ENCODE measurements at regions not wholly inside any gene's neighbourhood (a gene's known extent, or its start where the extent isn't known, plus 50 kb on each side); places are given as distances from the start of the nearest gene placed in this dataset.
"Not testable (repeated sequence)": the region's sequence is repeated elsewhere in the genome, so short reads cannot be mapped to it uniquely, and the experiment has no call there.

DNA sequence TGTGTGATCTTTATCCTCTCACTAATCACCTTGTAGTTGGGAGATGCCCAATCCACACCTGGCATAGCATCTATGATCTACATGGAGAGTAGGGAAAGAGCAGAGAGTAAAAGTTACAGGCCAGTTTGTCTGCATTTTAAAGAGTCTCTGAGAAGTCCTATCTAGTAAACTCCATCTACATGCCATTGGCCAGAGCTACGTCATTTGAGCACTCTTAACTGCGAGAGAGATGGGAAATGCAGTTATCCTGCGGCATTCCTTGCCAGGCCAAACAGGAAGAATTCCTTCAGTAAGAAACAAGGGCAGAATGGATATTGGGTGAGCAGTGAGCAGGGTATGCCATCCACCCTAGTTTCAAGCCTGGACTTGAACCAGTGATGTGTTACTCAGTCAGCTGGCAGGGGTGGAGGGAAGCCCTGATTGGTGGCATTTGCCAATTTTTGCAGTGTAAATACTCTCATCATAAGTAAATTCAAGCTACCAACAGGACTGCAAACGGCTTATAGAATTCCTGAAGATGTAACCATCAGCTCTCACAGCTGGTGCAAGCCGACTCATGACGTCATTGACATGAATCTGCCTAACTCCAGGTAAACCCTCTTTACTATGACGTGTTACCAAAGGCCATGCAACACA, 156.8 kb upstream of the MSX2 start:
- Histone ChIP-seq H3K9me3 (ENCODE audit: control insufficient read depth, insufficient read depth, low read length) (no peaks in the 10 kb centered on the region), H3K4me3 (ENCODE audit: low read depth, low read length) (no peak overlapping the region), H3K27me3 (ENCODE audit: control insufficient read depth, insufficient read depth, low read length) (no peaks in the 10 kb centered on the region), H3K4me1 (ENCODE audit: control insufficient read depth, insufficient read depth, low read length) (no peaks in the 10 kb centered on the region), H3K36me3 (ENCODE audit: control insufficient read depth, insufficient read depth, low read length) (no peaks in the 10 kb centered on the region), H3K9ac (ENCODE audit: low read depth, low read length) (no peak overlapping the region)

- H3K9ac ChIP-seq (ENCODE audit: low read depth, low read length): no peak overlapping the region
- no peak overlapping the region for H3K4me3 ChIP-seq (ENCODE audit: low read depth, low read length)
- H3K9me3 ChIP-seq (ENCODE audit: control insufficient read depth, insufficient read depth, low read length): no peaks in the 10 kb centered on the region
- no peaks in the 10 kb centered on the region for H3K36me3 ChIP-seq (ENCODE audit: control insufficient read depth, insufficient read depth, low read length)
- H3K4me1 ChIP-seq (ENCODE audit: control insufficient read depth, insufficient read depth, low read length): no peaks in the 10 kb centered on the region
- no peaks in the 10 kb centered on the region for H3K27me3 ChIP-seq (ENCODE audit: control insufficient read depth, insufficient read depth, low read length)
Observed at GRCh38 chr5:174570662-174571061, 153.7 kb upstream of the MSX2 start.

DNA sequence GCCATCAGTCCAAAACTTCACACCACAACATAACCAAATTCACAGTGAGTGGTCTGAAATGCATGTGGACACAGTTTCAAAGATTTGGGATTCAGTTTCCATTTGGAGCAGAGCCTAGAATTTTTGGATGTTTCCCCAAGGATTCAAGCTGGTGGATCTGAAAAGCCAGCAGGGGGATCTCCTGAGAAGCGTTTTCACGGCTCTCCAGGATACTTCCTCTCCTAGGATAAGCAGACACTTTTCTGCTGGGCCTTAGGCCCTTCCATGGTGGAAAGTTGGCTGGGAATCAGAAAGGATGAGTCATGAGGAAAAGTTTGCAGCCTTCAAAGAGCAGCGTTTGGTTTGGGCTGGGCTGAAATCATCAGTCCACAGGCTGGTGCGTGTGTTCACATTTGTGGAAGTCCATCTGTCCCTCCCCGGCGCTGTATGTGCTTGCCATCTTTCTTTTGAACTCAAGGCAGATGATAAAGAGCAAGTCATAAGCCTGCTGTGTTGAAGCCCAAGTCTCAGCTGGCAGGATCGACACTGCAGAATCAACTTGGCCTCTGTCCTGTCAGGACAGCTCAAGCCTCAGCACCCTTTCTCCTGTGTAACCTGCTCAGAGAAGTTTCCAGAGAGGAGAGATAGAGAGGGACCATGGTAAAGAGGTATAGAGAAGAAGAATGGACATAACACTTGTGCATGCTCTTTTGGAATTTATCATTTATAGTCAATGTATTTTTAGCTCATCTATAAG, 152.6 kb upstream of the MSX2 start:
- Histone ChIP-seq H3K4me3 (ENCODE audit: low read depth, low read length) (no peak overlapping the region), H3K36me3 (ENCODE audit: control insufficient read depth, insufficient read depth, low read length) (no peaks in the 10 kb centered on the region), H3K9me3 (ENCODE audit: control insufficient read depth, insufficient read depth, low read length) (no peaks in the 10 kb centered on the region), H3K9ac (ENCODE audit: low read depth, low read length) (no peak overlapping the region), H3K27me3 (ENCODE audit: control insufficient read depth, insufficient read depth, low read length) (no peaks in the 10 kb centered on the region), H3K4me1 (ENCODE audit: control insufficient read depth, insufficient read depth, low read length) (no peaks in the 10 kb centered on the region)

DNA sequence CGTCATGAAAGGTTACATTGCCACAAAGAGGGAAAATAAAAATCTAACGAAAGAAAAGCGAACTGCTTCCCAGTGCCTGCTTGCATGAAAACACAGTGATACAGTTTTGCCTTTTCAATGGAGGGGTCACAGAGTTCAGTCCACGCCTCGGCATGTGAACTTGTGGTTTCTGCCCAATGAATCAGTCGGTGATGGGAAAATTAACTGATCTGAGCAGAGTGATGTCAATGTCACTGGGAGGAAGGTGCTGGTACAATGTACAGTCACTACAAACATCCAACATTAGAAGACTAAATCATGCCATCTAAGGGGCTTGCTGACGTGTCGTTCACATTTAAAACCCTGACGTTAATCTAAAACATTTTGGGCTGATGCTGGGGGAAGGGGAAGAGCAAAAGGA, 151.8 kb upstream of the MSX2 start:
- Histone ChIP-seq H3K9ac (ENCODE audit: low read depth, low read length) (no peak overlapping the region), H3K9me3 (ENCODE audit: control insufficient read depth, insufficient read depth, low read length) (no peaks in the 10 kb centered on the region), H3K36me3 (ENCODE audit: control insufficient read depth, insufficient read depth, low read length) (no peaks in the 10 kb centered on the region), H3K27me3 (ENCODE audit: control insufficient read depth, insufficient read depth, low read length) (no peaks in the 10 kb centered on the region), H3K4me1 (ENCODE audit: control insufficient read depth, insufficient read depth, low read length) (no peaks in the 10 kb centered on the region), H3K4me3 (ENCODE audit: low read depth, low read length) (no peak overlapping the region)

DNA sequence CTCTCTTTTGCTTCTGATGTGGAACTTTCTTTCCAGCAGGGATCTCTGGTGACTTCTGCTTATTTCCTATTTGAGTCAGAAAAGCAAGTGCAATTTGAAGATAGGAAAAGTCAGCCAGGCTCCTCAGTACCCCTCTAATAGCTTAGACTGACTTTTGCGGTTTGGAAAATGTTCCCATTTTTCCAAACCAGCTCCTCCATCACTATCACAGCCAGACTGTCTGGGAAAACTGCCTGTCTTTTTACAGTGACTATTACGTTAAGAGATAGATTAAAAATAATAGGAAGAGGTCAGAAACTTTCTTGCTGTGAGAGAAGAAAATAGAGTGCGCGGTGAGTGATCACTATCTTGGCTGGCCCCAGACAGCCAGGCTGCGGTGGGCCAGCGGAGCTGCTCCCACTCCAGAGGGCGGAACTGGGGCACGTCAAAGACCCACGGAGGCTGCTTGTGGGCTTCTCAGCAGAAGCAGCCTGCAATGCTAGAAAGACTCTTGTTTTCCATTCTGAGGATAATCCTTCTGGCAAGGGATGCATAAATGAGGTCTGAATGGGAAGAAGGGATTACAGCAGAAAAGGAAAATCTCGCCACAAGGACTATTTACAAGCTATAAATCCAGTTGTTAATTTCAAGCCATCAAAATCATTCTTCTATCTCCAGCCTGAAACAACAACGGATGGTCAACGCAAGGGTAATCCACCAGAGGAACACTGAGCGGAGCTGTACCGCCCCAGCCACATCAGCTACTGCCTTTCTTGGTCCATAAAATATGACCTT, 151.0 kb upstream of the MSX2 start:
- H3K4me1 ChIP-seq (ENCODE audit: control insufficient read depth, insufficient read depth, low read length): no peaks in the 10 kb centered on the region
- no peak overlapping the region for H3K4me3 ChIP-seq (ENCODE audit: low read depth, low read length)
- H3K9me3 ChIP-seq (ENCODE audit: control insufficient read depth, insufficient read depth, low read length): no peaks in the 10 kb centered on the region

GRCh38 chr5:174575043-174575442, 149.3 kb upstream of the MSX2 start:
- Histone ChIP-seq H3K27me3 (ENCODE audit: control insufficient read depth, insufficient read depth, low read length) (no peaks in the 10 kb centered on the region), H3K4me3 (ENCODE audit: low read depth, low read length) (no peak overlapping the region), H3K9me3 (ENCODE audit: control insufficient read depth, insufficient read depth, low read length) (no peaks in the 10 kb centered on the region), H3K9ac (ENCODE audit: low read depth, low read length) (no peak overlapping the region), H3K36me3 (ENCODE audit: control insufficient read depth, insufficient read depth, low read length) (no peaks in the 10 kb centered on the region), H3K4me1 (ENCODE audit: control insufficient read depth, insufficient read depth, low read length) (no peaks in the 10 kb centered on the region)

More for the DNA sequence above, 151.0 kb upstream of the MSX2 start:
- no peak overlapping the region for H3K9ac ChIP-seq (ENCODE audit: low read depth, low read length)
- no peaks in the 10 kb centered on the region for H3K36me3 ChIP-seq (ENCODE audit: control insufficient read depth, insufficient read depth, low read length)
- H3K27me3 ChIP-seq (ENCODE audit: control insufficient read depth, insufficient read depth, low read length): no peaks in the 10 kb centered on the region

- no peak overlapping the region for H3K9ac ChIP-seq (ENCODE audit: low read depth, low read length)
- H3K27me3 ChIP-seq (ENCODE audit: control insufficient read depth, insufficient read depth, low read length): no peaks in the 10 kb centered on the region
- no peaks in the 10 kb centered on the region for H3K36me3 ChIP-seq (ENCODE audit: control insufficient read depth, insufficient read depth, low read length)
- H3K9me3 ChIP-seq (ENCODE audit: control insufficient read depth, insufficient read depth, low read length): no peaks in the 10 kb centered on the region
- no peaks in the 10 kb centered on the region for H3K4me1 ChIP-seq (ENCODE audit: control insufficient read depth, insufficient read depth, low read length)
- no peak overlapping the region for H3K4me3 ChIP-seq (ENCODE audit: low read depth, low read length)
Observed at GRCh38 chr5:174576042-174576441, 148.3 kb upstream of the MSX2 start.

GRCh38 chr5:174581479-174581878, 142.9 kb upstream of the MSX2 start:
- Histone ChIP-seq H3K9ac (ENCODE audit: low read depth, low read length) (no peak overlapping the region), H3K27me3 (ENCODE audit: control insufficient read depth, insufficient read depth, low read length) (no peaks in the 10 kb centered on the region), H3K9me3 (ENCODE audit: control insufficient read depth, insufficient read depth, low read length) (no peaks in the 10 kb centered on the region), H3K4me3 (ENCODE audit: low read depth, low read length) (no peak overlapping the region), H3K36me3 (ENCODE audit: control insufficient read depth, insufficient read depth, low read length) (no peaks in the 10 kb centered on the region), H3K4me1 (ENCODE audit: control insufficient read depth, insufficient read depth, low read length) (no peaks in the 10 kb centered on the region)

GRCh38 chr5:174581894-174582293, 142.5 kb upstream of the MSX2 start:
- Histone ChIP-seq H3K4me1 (ENCODE audit: control insufficient read depth, insufficient read depth, low read length) (no peaks in the 10 kb centered on the region), H3K9me3 (ENCODE audit: control insufficient read depth, insufficient read depth, low read length) (no peaks in the 10 kb centered on the region), H3K4me3 (ENCODE audit: low read depth, low read length) (no peak overlapping the region), H3K9ac (ENCODE audit: low read depth, low read length) (no peak overlapping the region), H3K36me3 (ENCODE audit: control insufficient read depth, insufficient read depth, low read length) (no peaks in the 10 kb centered on the region), H3K27me3 (ENCODE audit: control insufficient read depth, insufficient read depth, low read length) (no peaks in the 10 kb centered on the region)

- H3K9ac ChIP-seq (ENCODE audit: low read depth, low read length): no peak overlapping the region
- no peaks in the 10 kb centered on the region for H3K9me3 ChIP-seq (ENCODE audit: control insufficient read depth, insufficient read depth, low read length)
- H3K4me1 ChIP-seq (ENCODE audit: control insufficient read depth, insufficient read depth, low read length): no peaks in the 10 kb centered on the region
- no peaks in the 10 kb centered on the region for H3K36me3 ChIP-seq (ENCODE audit: control insufficient read depth, insufficient read depth, low read length)
- H3K27me3 ChIP-seq (ENCODE audit: control insufficient read depth, insufficient read depth, low read length): no peaks in the 10 kb centered on the region
- no peak overlapping the region for H3K4me3 ChIP-seq (ENCODE audit: low read depth, low read length)
Observed at GRCh38 chr5:174583071-174583470, 141.3 kb upstream of the MSX2 start.

DNA sequence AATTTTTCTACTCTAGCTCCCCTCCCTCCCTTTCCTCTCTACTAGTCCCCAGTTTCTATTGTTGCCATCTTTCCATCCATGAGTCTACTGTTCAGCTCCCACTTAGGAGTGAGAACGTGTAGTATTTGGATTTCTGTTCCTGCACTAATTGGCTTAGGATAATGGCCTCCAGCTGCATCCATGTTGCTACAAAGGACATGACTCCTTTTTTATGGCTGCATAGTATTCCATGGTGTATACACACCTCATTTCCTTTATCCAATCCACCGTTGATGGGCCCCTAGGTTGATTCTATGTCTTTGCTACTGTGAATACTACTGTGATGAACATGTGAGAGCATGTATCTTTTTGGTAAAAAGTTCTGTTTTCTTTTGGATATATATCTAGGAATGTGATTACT, 138.9 kb upstream of the MSX2 start:
- H3K36me3 ChIP-seq (ENCODE audit: control insufficient read depth, insufficient read depth, low read length): no peaks in the 10 kb centered on the region

GRCh38 chr5:174586163-174586562, 138.2 kb upstream of the MSX2 start:
- H3K9me3 ChIP-seq (ENCODE audit: control insufficient read depth, insufficient read depth, low read length); H3K27me3 ChIP-seq (ENCODE audit: control insufficient read depth, insufficient read depth, low read length); H3K36me3 ChIP-seq (ENCODE audit: control insufficient read depth, insufficient read depth, low read length); H3K4me1 ChIP-seq (ENCODE audit: control insufficient read depth, insufficient read depth, low read length); H3K4me3 ChIP-seq (ENCODE audit: low read depth, low read length); H3K9ac ChIP-seq (ENCODE audit: low read depth, low read length): not testable (repeated sequence)

More for the DNA sequence above, 138.9 kb upstream of the MSX2 start:
- no peaks in the 10 kb centered on the region for H3K4me1 ChIP-seq (ENCODE audit: control insufficient read depth, insufficient read depth, low read length)
- no peak overlapping the region for H3K4me3 ChIP-seq (ENCODE audit: low read depth, low read length)
- no peak overlapping the region for H3K9ac ChIP-seq (ENCODE audit: low read depth, low read length)
- H3K9me3 ChIP-seq (ENCODE audit: control insufficient read depth, insufficient read depth, low read length): no peaks in the 10 kb centered on the region
- no peaks in the 10 kb centered on the region for H3K27me3 ChIP-seq (ENCODE audit: control insufficient read depth, insufficient read depth, low read length)

Measured in iPS-15b (cell line).